ENCODE measurements at regions not wholly inside any gene's neighbourhood (a gene's known extent, or its start where the extent isn't known, plus 50 kb on each side); places are given as distances from the start of the nearest gene placed in this dataset.

GRCh38 chr12:61009192-61009591 lies 1251.0 kb upstream of the USP15 start:
- no peak for DNase-seq
- Mint-ChIP-seq H3K36me3 (no peaks in the 10 kb centered on the region), H3K27ac (no peak overlapping the region), H3K27me3 (ENCODE audit: low read depth in 3 of 3) (no peaks in the 10 kb centered on the region), H3K9me3 (peaks cover 6 to 29% (median 17%) of the 10 kb centered on the region in 6 donors), H3K4me1 (no peaks in the 10 kb centered on the region), H3K4me3 (no peak overlapping the region)

- Mint-ChIP-seq H3K9me3 (peaks cover 6 to 36% (median 24%) of the 10 kb centered on the region in 6 donors), H3K27ac (no peak overlapping the region), H3K4me1 (no peaks in the 10 kb centered on the region), H3K4me3 (no peak overlapping the region), H3K36me3 (no peaks in the 10 kb centered on the region), H3K27me3 (ENCODE audit: low read depth in 3 of 3) (no peaks in the 10 kb centered on the region)
- no peak for DNase-seq
Observed at GRCh38 chr12:61011767-61012423, 1248.3 kb upstream of the USP15 start.

DNA sequence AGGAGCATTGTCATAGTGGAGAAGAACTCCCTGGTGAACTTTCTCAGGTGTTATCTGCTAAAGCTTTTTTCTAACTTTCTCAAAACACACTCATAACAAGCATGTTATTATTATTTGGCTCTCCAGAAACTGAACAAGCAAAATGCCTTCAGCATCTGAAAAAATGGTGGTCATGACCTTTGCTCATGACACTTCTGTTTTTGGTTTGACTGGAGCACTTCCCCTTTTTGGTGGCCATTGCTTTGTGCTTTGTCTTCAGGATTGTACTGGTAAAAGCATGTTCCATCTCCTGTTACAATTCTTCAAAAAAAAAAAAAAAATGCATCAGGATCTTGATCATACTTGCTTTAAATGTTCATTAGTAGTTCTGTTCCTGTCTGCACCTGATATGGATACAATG lies 1241.6 kb upstream of the USP15 start:
- Mint-ChIP-seq H3K27me3 (ENCODE audit: low read depth in 3 of 3) (no peaks in the 10 kb centered on the region), H3K27ac (no peak overlapping the region)

DNA sequence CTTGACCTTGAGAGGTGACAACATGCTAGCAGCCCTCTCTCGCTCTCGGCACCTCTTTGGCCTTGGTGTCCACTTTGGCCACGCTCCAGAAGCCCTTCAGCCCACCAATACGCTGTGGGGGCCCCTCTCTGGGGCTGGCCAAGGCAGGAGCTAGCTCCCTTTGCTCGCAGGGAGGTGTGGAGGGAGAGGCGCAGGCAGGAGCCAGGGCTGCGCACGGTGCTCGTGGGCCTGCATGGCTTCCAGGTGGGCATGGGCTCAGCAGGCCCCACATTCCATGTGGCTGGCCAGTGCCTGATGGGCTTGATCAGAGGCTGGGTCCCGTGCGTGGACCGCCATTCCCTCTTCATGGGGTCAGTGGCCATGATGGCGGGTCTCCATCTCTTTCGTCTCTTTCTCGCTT lies 1237.0 kb upstream of the USP15 start:
- DNase-seq = no peak
- Mint-ChIP-seq H3K36me3 (no peaks in the 10 kb centered on the region), H3K4me3 (no peak overlapping the region), H3K27ac (no peak overlapping the region), H3K9me3 (peaks cover 17 to 71% (median 47%) of the 10 kb centered on the region in 6 donors), H3K27me3 (ENCODE audit: low read depth in 3 of 3) (no peaks in the 10 kb centered on the region), H3K4me1 (no peaks in the 10 kb centered on the region)

More for the DNA sequence above, 1241.6 kb upstream of the USP15 start:
- Mint-ChIP-seq H3K4me1 (no peaks in the 10 kb centered on the region), H3K36me3 (no peaks in the 10 kb centered on the region), H3K4me3 (no peak overlapping the region), H3K9me3 (peaks cover 9 to 65% (median 34%) of the 10 kb centered on the region in 6 donors)
- no peak for DNase-seq

DNA sequence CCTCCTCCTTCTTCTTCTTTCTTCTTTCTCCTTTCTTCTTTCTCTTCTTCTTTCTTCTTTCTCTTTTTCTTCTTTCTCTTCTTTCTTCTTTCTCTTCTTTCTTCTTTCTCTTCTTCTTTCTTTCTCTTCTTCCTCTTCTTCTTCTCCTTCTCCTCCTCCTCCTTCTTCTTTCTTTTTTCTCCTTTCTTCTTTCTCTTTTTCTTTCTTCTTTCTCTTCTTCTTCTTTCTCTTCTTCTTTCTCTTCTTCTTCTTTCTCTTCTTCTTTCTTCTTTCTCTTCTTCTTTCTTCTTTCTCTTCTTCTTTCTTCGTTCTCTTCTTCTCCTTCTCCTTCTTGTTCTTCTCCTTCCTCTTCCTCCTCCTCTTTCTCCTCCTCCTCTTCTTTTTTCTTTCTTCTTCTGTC lies 1230.7 kb upstream of the USP15 start:
- H3K36me3 Mint-ChIP-seq = no peaks in the 10 kb centered on the region
- H3K9me3 Mint-ChIP-seq = peaks cover 17 to 53% (median 36%) of the 10 kb centered on the region in 6 donors

DNA sequence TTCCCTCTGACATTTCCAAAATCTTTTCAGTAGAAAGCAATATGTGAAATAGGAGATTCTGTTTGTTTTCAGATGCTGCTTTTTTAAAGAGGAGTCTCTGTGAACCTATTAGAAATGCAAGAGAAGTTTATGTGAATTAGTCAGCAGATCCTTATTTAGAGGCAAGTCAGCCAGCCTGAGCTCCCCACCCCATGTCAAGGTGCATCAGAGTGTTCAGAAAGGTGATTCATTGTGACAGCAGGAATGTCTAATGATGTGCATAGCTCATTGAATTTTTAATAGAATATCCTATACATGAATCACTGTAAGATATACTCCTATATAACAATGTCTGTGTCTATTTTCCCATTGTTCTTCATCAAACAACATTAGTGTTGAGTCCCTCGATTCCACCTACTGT lies 1222.4 kb upstream of the USP15 start:
- no peak overlapping the region for H3K4me3 Mint-ChIP-seq
- no peak overlapping the region for H3K27ac Mint-ChIP-seq
- no peaks in the 10 kb centered on the region for H3K36me3 Mint-ChIP-seq
- H3K27me3 Mint-ChIP-seq (ENCODE audit: low read depth in 3 of 3) = peaks cover 0 to 1% (median 0%) of the 10 kb centered on the region in 3 donors
- H3K9me3 Mint-ChIP-seq = peaks cover 3 to 45% (median 17%) of the 10 kb centered on the region in 6 donors
- no peaks in the 10 kb centered on the region for H3K4me1 Mint-ChIP-seq
- no peak for DNase-seq

More for the DNA sequence above, 1230.7 kb upstream of the USP15 start:
- Mint-ChIP-seq H3K4me3 (no peak overlapping the region), H3K27ac (no peak overlapping the region), H3K4me1 (no peaks in the 10 kb centered on the region), H3K27me3 (ENCODE audit: low read depth in 3 of 3) (peaks cover 0 to 1% (median 0%) of the 10 kb centered on the region in 3 donors)
- DNase-seq = no peak

DNA sequence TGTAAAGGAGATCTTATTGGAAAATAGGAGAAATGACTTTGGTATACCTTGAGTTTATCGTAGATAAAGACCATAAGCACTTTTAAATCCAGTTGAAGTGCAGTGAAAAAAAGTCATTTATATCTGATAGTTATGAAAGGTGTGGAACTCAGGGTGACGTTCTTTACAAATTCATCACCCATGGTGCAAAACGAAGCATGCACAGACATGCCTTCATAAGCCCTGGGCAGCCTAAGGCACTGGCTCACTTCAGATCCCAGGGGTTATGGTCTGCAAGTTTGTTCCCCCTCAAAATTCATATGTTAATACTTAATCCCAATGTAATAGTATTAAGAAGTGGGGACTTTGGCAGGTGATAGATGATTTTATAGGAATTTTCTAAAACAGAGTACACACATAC lies 1216.4 kb upstream of the USP15 start:
- peaks cover 7 to 39% (median 9%) of the 10 kb centered on the region in 6 donors for H3K9me3 Mint-ChIP-seq

DNA sequence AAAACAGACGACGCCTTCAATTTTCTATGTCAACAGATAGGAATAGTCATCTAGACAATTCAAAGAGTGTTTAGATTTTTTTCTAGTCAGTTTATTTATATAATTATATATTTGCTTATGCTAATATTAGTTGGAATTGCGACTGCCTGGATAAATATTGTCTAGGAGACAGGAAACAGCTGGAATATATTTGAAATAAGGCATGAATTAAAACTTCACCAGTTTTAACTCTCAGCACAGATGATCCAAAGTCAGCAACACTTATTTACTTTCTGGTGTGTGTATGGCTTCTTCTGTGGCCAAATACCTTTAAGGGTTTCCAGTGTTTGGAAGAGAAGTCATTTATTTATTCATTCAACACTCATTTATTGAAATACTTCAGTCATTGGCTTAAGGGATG lies 1215.4 kb upstream of the USP15 start:
- no peak overlapping the region for H3K4me3 Mint-ChIP-seq
- DNase-seq = no peak
- no peaks in the 10 kb centered on the region for H3K4me1 Mint-ChIP-seq
- H3K9me3 Mint-ChIP-seq = peaks cover 5 to 40% (median 9%) of the 10 kb centered on the region in 6 donors
- H3K27me3 Mint-ChIP-seq (ENCODE audit: low read depth in 3 of 3) = no peaks in the 10 kb centered on the region
- no peaks in the 10 kb centered on the region for H3K36me3 Mint-ChIP-seq
- H3K27ac Mint-ChIP-seq = no peak overlapping the region

More for the DNA sequence above, 1216.4 kb upstream of the USP15 start:
- Mint-ChIP-seq H3K4me3 (no peak overlapping the region), H3K4me1 (no peaks in the 10 kb centered on the region), H3K27ac (no peak overlapping the region), H3K27me3 (ENCODE audit: low read depth in 3 of 3) (no peaks in the 10 kb centered on the region), H3K36me3 (no peaks in the 10 kb centered on the region)
- DNase-seq = no peak

DNA sequence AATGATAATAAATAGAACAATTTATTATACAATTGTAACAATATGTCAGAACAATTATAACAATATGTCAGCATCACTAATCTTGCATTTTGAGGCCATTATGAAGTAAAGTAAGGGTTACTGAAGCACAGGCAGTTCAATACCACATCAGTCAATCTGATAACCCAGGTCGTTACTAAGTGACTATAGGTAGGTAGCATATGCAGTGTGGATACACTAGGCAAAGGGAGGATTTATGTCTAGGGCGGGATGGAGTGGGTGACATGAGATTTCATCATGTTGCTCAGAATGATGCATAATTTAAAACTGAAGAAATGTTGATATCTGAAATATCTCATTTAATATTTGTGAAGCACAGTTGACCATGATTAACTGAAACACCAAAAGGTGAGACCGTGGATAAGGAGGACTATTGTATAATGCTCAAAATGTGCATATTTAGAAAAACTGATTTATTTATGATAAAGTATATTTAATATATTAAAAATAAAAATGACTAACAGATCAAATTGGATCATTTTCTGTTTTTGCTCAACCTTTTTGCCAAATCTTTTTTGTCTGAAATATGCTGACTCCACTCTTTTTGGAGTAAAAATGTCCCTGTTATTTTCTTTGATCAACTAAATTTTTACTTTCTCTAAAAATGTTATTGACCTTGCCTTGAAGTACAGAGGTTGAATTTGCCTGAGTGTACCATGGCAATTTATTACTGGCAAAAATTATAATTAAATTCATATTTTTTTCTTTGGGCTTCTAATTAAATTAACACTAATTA lies 1189.4 kb upstream of the USP15 start:
- no peak overlapping the region for H3K27ac Mint-ChIP-seq
- H3K4me1 Mint-ChIP-seq = no peaks in the 10 kb centered on the region
- no peaks in the 10 kb centered on the region for H3K36me3 Mint-ChIP-seq
- peaks cover 5 to 44% (median 15%) of the 10 kb centered on the region in 6 donors for H3K9me3 Mint-ChIP-seq
- peaks cover 0 to 4% (median 2%) of the 10 kb centered on the region in 3 donors for H3K27me3 Mint-ChIP-seq (ENCODE audit: low read depth in 3 of 3)
- DNase-seq = no peak
- H3K4me3 Mint-ChIP-seq = no peak overlapping the region

DNA sequence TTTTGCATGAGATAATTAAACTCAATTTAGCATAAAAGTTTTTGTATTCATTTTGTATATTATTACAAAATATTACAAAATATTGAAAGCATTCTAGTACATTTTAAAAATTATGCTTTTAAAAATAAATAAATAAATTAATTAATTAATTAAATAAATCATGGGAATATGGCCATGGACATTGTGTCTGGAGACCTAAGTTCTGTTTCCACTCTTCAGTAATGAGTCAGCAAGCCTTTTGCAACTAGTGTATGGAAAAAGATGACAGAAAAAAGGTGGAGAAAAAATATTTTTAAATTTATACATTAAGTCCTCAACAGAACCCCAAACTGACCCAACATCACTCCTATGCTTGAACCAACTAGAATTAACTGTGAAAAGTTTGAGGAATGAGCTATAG lies 1187.5 kb upstream of the USP15 start:
- H3K9me3 Mint-ChIP-seq = peaks cover 3 to 32% (median 19%) of the 10 kb centered on the region in 6 donors
- H3K27ac Mint-ChIP-seq = no peak overlapping the region
- H3K4me1 Mint-ChIP-seq = no peaks in the 10 kb centered on the region
- H3K4me3 Mint-ChIP-seq = no peak overlapping the region
- H3K27me3 Mint-ChIP-seq (ENCODE audit: low read depth in 3 of 3) = peaks cover 0 to 2% (median 2%) of the 10 kb centered on the region in 3 donors
- no peak for DNase-seq
- H3K36me3 Mint-ChIP-seq = no peaks in the 10 kb centered on the region

GRCh38 chr12:61095111-61095510 lies 1165.1 kb upstream of the USP15 start:
- H3K4me3 Mint-ChIP-seq = no peak overlapping the region
- DNase-seq = no peak
- no peak overlapping the region for H3K27ac Mint-ChIP-seq
- no peaks in the 10 kb centered on the region for H3K36me3 Mint-ChIP-seq
- peaks cover 4 to 48% (median 14%) of the 10 kb centered on the region in 6 donors for H3K9me3 Mint-ChIP-seq
- H3K4me1 Mint-ChIP-seq = no peaks in the 10 kb centered on the region
- H3K27me3 Mint-ChIP-seq (ENCODE audit: low read depth in 3 of 3) = no peaks in the 10 kb centered on the region

GRCh38 chr12:61098031-61098580 lies 1162.1 kb upstream of the USP15 start:
- Mint-ChIP-seq H3K27me3 (ENCODE audit: low read depth in 3 of 3) (no peaks in the 10 kb centered on the region), H3K36me3 (no peaks in the 10 kb centered on the region), H3K4me1 (no peaks in the 10 kb centered on the region), H3K27ac (no peak overlapping the region), H3K4me3 (no peak overlapping the region), H3K9me3 (peaks cover 10 to 63% (median 17%) of the 10 kb centered on the region in 6 donors)
- no peak for DNase-seq

DNA sequence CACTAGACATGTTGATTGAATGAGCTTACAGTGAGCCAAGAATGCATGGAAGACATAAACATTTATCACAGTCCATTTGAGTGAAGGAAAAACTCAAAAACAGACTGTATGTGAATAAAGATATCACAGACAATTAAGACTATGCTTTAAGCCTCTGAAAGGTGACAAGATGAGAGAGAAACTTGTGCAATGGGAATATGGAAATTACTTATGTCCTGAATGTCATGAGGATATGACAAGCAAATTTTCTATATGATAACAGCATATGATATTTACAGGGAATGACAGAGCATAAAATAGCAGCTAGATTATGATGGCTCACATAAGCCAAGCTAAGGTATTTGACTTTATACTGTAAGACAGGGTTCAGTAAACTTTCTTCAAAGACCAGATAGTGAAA lies 1153.1 kb upstream of the USP15 start:
- no peaks in the 10 kb centered on the region for H3K4me1 Mint-ChIP-seq

DNA sequence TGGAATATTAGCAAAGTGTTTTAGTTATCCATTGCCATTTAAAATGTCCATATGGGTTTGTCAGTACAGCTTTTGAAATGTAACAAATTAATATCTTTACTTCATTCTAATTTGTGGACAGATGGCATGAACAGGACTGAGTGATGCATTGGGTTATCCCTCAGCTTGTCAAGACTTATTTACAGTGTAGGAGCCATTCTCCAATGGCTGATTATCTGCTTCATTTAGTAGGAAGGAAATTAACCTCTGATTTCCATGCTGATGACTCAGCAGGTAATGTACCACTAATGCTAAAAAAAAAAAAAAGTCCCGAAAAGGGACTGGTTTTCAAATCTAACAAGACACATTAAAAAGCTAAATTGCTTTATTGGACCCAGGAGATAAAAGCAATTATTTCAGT lies 1149.0 kb upstream of the USP15 start:
- no peaks in the 10 kb centered on the region for H3K27me3 Mint-ChIP-seq (ENCODE audit: low read depth in 3 of 3)
- H3K36me3 Mint-ChIP-seq = no peaks in the 10 kb centered on the region
- peaks cover 12 to 45% (median 28%) of the 10 kb centered on the region in 6 donors for H3K9me3 Mint-ChIP-seq
- H3K4me3 Mint-ChIP-seq = no peak overlapping the region
- H3K27ac Mint-ChIP-seq = no peak overlapping the region
- no peak for DNase-seq
- H3K4me1 Mint-ChIP-seq = no peaks in the 10 kb centered on the region

More for the DNA sequence above, 1153.1 kb upstream of the USP15 start:
- no peak overlapping the region for H3K27ac Mint-ChIP-seq
- no peaks in the 10 kb centered on the region for H3K27me3 Mint-ChIP-seq (ENCODE audit: low read depth in 3 of 3)
- no peak for DNase-seq
- H3K9me3 Mint-ChIP-seq = peaks cover 7 to 51% (median 22%) of the 10 kb centered on the region in 6 donors
- no peak overlapping the region for H3K4me3 Mint-ChIP-seq
- no peaks in the 10 kb centered on the region for H3K36me3 Mint-ChIP-seq

Data from immature natural killer cell (primary cell).